ENCODE measurements at regions not wholly inside any gene's neighbourhood (a gene's known extent, or its start where the extent isn't known, plus 50 kb on each side); places are given as distances from the start of the nearest gene placed in this dataset.

DNA sequence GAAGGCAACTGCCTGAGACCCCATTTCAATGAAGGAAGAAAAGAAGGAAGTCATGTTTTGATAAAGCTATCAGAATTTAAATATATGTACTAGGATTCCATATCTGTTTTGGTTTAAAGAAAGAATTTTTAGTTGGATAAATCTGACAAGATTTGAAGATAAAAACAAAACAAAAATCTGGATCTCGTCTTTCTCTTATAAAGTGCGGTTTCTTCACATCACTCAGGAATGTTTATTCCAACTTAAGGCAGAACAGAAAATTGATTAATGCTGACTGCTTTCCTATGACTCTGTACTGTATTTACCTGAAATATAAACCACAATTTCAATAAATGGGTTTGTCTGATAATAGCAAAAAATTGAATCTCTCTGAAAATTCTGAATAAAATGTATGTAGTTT is 439.7 kb downstream of the RFPL4B start:
- no peak overlapping the region for H3K9ac ChIP-seq
- POLR2A ChIA-PET: no interaction called here
- no peaks in the 10 kb centered on the region for H3K36me3 ChIP-seq (replicated peaks in 1 of 2; ENCODE audit: control insufficient read depth in 1 of 2, insufficient read depth in 2 of 2, low read length in 1 of 2)
- no peaks in the 10 kb centered on the region for H3K79me2 ChIP-seq (ENCODE audit: insufficient read depth)
- H3K9me2 ChIP-seq: no peaks in the 10 kb centered on the region
- H3F3A ChIP-seq (replicated peaks; ENCODE audit: insufficient read depth): peaks cover 6% of the 10 kb centered on the region
- H3K27ac ChIP-seq (ENCODE audit: low read depth in 2 of 2, low read length in 1 of 2): peak overlapping the region; percentile 47 to 86; a peak in 3 of 4 replicates
- no peak overlapping the region for H3K4me2 ChIP-seq
- 32% methylated on average over 2 of the region's 2 CpGs for WGBS (ENCODE audit: low lambda C conversion rate)
- no peak for DNase-seq
- H4K20me1 ChIP-seq (ENCODE audit: insufficient read depth): no peaks in the 10 kb centered on the region
- H2AFZ ChIP-seq (ENCODE audit: low read depth): no peak overlapping the region
- no peaks in the 10 kb centered on the region for H3K9me3 ChIP-seq
- H3K27me3 ChIP-seq (ENCODE audit: insufficient read depth): no peaks in the 10 kb centered on the region
- H3K4me3 ChIP-seq (ENCODE audit: low read depth in 2 of 2, low read length in 1 of 2): no peak overlapping the region
- H3K4me1 ChIP-seq (ENCODE audit: control insufficient read depth in 1 of 2, insufficient read depth in 2 of 2, low read depth in 1 of 2, low read length in 1 of 2): no peaks in the 10 kb centered on the region; a peak in 1 of 4 replicates
- CTCF ChIA-PET: interaction anchor here (0.8 to 2.2 kb wide), 4 partner anchors 22 to 1099 kb away, joined by 3 to 11 read pairs (median 4); no protein-coding TSS in a partner anchor
- TF ChIP-seq POLR2AphosphoS5 (IDR thresholded peaks at IDR 0.05; ENCODE audit: low read depth, low read length) (peak; percentile 79), RAD21 (IDR thresholded peaks at IDR 0.05; ENCODE audit: low read length) (no peak), RFX5 (IDR thresholded peaks at IDR 0.05; ENCODE audit: low read length) (no peak), GABPA (IDR thresholded peaks at IDR 0.05; ENCODE audit: low read depth) (no peak), EZH2phosphoT487 (IDR thresholded peaks at IDR 0.05; ENCODE audit: borderline replicate concordance, low read depth) (no peak), NRF1 (IDR thresholded peaks at IDR 0.05; ENCODE audit: low read depth, low read length) (no peak), TEAD4 (IDR thresholded peaks at IDR 0.05; ENCODE audit: borderline replicate concordance, insufficient read depth) (peak; percentile 96), SIN3A (IDR thresholded peaks at IDR 0.05; ENCODE audit: borderline replicate concordance, low read depth, low read length) (no peak), MXI1 (IDR thresholded peaks at IDR 0.05; ENCODE audit: low read depth, low read length) (no peak), NFIC (IDR thresholded peaks at IDR 0.05; ENCODE audit: borderline replicate concordance) (peak; percentile 84; the same call in 1 of the 2 replicates), TCF12 (IDR thresholded peaks at IDR 0.05) (peak; percentile 98), YY1 (IDR thresholded peaks at IDR 0.05; ENCODE audit: low read depth) (no peak), GATA2 (CRISPR knock-in tag; IDR thresholded peaks at IDR 0.05) (no peak), JUND (IDR thresholded peaks at IDR 0.05) (peak; percentile 83), SMC3 (IDR thresholded peaks at IDR 0.05; ENCODE audit: low read depth, low read length) (no peak), MEF2A (IDR thresholded peaks at IDR 0.05; ENCODE audit: borderline replicate concordance, low read depth) (peak; percentile 36; the same call in 1 of the 2 replicates), EP300 (IDR thresholded peaks at IDR 0.05; ENCODE audit: borderline replicate concordance in 1 of 2, low read depth in 1 of 2, low read length in 1 of 2) (peak; percentile 63 to 98), ELF1 (IDR thresholded peaks at IDR 0.05) (no peak)
- TF ChIP-seq, protein P1, sequence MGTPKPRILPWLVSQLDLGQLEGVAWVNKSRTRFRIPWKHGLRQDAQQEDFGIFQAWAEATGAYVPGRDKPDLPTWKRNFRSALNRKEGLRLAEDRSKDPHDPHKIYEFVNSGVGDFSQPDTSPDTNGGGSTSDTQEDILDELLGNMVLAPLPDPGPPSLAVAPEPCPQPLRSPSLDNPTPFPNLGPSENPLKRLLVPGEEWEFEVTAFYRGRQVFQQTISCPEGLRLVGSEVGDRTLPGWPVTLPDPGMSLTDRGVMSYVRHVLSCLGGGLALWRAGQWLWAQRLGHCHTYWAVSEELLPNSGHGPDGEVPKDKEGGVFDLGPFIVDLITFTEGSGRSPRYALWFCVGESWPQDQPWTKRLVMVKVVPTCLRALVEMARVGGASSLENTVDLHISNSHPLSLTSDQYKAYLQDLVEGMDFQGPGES (IDR thresholded peaks at IDR 0.05; ENCODE audit: low read depth, low read length): no peak
- TF ChIP-seq, protein P2, sequence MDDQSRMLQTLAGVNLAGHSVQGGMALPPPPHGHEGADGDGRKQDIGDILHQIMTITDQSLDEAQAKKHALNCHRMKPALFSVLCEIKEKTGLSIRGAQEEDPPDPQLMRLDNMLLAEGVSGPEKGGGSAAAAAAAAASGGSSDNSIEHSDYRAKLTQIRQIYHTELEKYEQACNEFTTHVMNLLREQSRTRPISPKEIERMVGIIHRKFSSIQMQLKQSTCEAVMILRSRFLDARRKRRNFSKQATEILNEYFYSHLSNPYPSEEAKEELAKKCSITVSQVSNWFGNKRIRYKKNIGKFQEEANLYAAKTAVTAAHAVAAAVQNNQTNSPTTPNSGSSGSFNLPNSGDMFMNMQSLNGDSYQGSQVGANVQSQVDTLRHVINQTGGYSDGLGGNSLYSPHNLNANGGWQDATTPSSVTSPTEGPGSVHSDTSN (IDR thresholded peaks at IDR 0.05): peak; percentile 95
- TF ChIP-seq, protein P3, sequence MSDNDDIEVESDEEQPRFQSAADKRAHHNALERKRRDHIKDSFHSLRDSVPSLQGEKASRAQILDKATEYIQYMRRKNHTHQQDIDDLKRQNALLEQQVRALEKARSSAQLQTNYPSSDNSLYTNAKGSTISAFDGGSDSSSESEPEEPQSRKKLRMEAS (IDR thresholded peaks at IDR 0.05; ENCODE audit: low read depth): 0 out of 2 replicates have a peak, but pooled peaks have one; percentile 24
- TF ChIP-seq, protein P4, sequence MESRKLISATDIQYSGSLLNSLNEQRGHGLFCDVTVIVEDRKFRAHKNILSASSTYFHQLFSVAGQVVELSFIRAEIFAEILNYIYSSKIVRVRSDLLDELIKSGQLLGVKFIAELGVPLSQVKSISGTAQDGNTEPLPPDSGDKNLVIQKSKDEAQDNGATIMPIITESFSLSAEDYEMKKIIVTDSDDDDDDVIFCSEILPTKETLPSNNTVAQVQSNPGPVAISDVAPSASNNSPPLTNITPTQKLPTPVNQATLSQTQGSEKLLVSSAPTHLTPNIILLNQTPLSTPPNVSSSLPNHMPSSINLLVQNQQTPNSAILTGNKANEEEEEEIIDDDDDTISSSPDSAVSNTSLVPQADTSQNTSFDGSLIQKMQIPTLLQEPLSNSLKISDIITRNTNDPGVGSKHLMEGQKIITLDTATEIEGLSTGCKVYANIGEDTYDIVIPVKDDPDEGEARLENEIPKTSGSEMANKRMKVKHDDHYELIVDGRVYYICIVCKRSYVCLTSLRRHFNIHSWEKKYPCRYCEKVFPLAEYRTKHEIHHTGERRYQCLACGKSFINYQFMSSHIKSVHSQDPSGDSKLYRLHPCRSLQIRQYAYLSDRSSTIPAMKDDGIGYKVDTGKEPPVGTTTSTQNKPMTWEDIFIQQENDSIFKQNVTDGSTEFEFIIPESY (IDR thresholded peaks at IDR 0.05; ENCODE audit: borderline replicate concordance, low read depth): peak; percentile 33; the same call in 1 of the 2 replicates
- TF ChIP-seq, protein P5, sequence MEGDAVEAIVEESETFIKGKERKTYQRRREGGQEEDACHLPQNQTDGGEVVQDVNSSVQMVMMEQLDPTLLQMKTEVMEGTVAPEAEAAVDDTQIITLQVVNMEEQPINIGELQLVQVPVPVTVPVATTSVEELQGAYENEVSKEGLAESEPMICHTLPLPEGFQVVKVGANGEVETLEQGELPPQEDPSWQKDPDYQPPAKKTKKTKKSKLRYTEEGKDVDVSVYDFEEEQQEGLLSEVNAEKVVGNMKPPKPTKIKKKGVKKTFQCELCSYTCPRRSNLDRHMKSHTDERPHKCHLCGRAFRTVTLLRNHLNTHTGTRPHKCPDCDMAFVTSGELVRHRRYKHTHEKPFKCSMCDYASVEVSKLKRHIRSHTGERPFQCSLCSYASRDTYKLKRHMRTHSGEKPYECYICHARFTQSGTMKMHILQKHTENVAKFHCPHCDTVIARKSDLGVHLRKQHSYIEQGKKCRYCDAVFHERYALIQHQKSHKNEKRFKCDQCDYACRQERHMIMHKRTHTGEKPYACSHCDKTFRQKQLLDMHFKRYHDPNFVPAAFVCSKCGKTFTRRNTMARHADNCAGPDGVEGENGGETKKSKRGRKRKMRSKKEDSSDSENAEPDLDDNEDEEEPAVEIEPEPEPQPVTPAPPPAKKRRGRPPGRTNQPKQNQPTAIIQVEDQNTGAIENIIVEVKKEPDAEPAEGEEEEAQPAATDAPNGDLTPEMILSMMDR (IDR thresholded peaks at IDR 0.05): no peak
- TF ChIP-seq, protein P6, sequence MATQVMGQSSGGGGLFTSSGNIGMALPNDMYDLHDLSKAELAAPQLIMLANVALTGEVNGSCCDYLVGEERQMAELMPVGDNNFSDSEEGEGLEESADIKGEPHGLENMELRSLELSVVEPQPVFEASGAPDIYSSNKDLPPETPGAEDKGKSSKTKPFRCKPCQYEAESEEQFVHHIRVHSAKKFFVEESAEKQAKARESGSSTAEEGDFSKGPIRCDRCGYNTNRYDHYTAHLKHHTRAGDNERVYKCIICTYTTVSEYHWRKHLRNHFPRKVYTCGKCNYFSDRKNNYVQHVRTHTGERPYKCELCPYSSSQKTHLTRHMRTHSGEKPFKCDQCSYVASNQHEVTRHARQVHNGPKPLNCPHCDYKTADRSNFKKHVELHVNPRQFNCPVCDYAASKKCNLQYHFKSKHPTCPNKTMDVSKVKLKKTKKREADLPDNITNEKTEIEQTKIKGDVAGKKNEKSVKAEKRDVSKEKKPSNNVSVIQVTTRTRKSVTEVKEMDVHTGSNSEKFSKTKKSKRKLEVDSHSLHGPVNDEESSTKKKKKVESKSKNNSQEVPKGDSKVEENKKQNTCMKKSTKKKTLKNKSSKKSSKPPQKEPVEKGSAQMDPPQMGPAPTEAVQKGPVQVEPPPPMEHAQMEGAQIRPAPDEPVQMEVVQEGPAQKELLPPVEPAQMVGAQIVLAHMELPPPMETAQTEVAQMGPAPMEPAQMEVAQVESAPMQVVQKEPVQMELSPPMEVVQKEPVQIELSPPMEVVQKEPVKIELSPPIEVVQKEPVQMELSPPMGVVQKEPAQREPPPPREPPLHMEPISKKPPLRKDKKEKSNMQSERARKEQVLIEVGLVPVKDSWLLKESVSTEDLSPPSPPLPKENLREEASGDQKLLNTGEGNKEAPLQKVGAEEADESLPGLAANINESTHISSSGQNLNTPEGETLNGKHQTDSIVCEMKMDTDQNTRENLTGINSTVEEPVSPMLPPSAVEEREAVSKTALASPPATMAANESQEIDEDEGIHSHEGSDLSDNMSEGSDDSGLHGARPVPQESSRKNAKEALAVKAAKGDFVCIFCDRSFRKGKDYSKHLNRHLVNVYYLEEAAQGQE (IDR thresholded peaks at IDR 0.05; ENCODE audit: low read depth, low read length): no peak
- TF ChIP-seq, protein P7, sequence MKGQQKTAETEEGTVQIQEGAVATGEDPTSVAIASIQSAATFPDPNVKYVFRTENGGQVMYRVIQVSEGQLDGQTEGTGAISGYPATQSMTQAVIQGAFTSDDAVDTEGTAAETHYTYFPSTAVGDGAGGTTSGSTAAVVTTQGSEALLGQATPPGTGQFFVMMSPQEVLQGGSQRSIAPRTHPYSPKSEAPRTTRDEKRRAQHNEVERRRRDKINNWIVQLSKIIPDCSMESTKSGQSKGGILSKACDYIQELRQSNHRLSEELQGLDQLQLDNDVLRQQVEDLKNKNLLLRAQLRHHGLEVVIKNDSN (IDR thresholded peaks at IDR 0.05; ENCODE audit: borderline replicate concordance, low read depth): no peak

All from SK-N-SH (cell line).